Activated B cell treated with CpG ODN at 0.5 μM for 24 hours (primary cell): ENCODE measurements at regions not wholly inside any gene's neighbourhood (a gene's known extent, or its start where the extent isn't known, plus 50 kb on each side); places are given as distances from the start of the nearest gene placed in this dataset.

Experiments used
- ATAC-seq: fragments of 200-7000 bp; cut with Tn5 transposase; one replicate; pipeline ENCODE4 v1.10.0; 2021; ENCODE audit warnings: low read depth, mild to moderate bottlenecking, moderate library complexity
- CTCF ChIA-PET: fragments of 350-600 bp; sonication (Branson Sonifier 250); formaldehyde crosslinking; loops from one replicate; lab custom pipeline; 2021; ENCODE audit warnings: antibody characterized with exemption; lab: Charles Lee
- POLR2A ChIA-PET: fragments of 350-600 bp; sonication (Branson Sonifier 250); formaldehyde crosslinking; loops from one replicate; lab custom pipeline; 2021; ENCODE audit warnings: antibody characterized with exemption; lab: Charles Lee
- DNase-seq: peaks from one replicate; pipeline ENCODE4 v3.0.0; 2022
- H3K27ac Mint-ChIP-seq: one replicate; pipeline ENCODE4 v1.8.0; 2020; ENCODE audit warnings: mixed read lengths
- H3K27me3 Mint-ChIP-seq: one replicate; pipeline ENCODE4 v1.8.0; 2021; ENCODE audit warnings: mixed read lengths
- H3K36me3 Mint-ChIP-seq: one replicate; pipeline ENCODE4 v1.8.0; 2021; ENCODE audit warnings: low read depth, mixed read lengths
- H3K4me1 Mint-ChIP-seq: one replicate; pipeline ENCODE4 v1.8.0; 2021; ENCODE audit warnings: mixed read lengths
- H3K4me3 Mint-ChIP-seq: one replicate; pipeline ENCODE4 v1.8.0; 2020; ENCODE audit warnings: mild to moderate bottlenecking, mixed read lengths
- H3K9me3 Mint-ChIP-seq: one replicate; pipeline ENCODE4 v1.8.0; 2020; ENCODE audit warnings: mixed read lengths
- CTCF ChIP-seq: fragments of 200-600 bp; IDR thresholded peaks from one replicate; pipeline ENCODE4 v1.8.0; 2022; ENCODE audit warnings: antibody characterized with exemption, mild to moderate bottlenecking
- intact Hi-C: fragments of 100-400 bp; cut with micrococcal nuclease; formaldehyde crosslinking; loops from one replicate; pipeline ENCODE4 v1.15.1; 2024

- TF ChIP-seq CTCF = no peak
- Mint-ChIP-seq H3K27me3 (no peaks in the 10 kb centered on the region), H3K36me3 (no peaks in the 10 kb centered on the region), H3K4me1 (no peaks in the 10 kb centered on the region), H3K27ac (no peak overlapping the region), H3K9me3 (no peaks in the 10 kb centered on the region), H3K4me3 (no peak overlapping the region)
- intact Hi-C loops = no loop called here
- ChIA-PET POLR2A (no interaction called here), CTCF (no interaction called here)
- DNase-seq (no peak), ATAC-seq (no peak)
Measured at GRCh38 chr12:58812214-58812613, 108.1 kb downstream of the LRIG3 start.

- TF ChIP-seq CTCF = no peak
- ATAC-seq = no peak
- intact Hi-C loops = no loop called here
- ChIA-PET POLR2A (no interaction called here), CTCF (no interaction called here)
- no peak overlapping the region for H3K27ac Mint-ChIP-seq
- no peak overlapping the region for H3K4me3 Mint-ChIP-seq
- no peaks in the 10 kb centered on the region for H3K9me3 Mint-ChIP-seq
- H3K4me1 Mint-ChIP-seq = no peaks in the 10 kb centered on the region
- DNase-seq = no peak
- no peaks in the 10 kb centered on the region for H3K36me3 Mint-ChIP-seq
- no peaks in the 10 kb centered on the region for H3K27me3 Mint-ChIP-seq
Measured at GRCh38 chr12:58814036-58814435, 106.3 kb downstream of the LRIG3 start.

- no peaks in the 10 kb centered on the region for H3K36me3 Mint-ChIP-seq
- ChIA-PET CTCF (no interaction called here), POLR2A (no interaction called here)
- DNase-seq = no peak
- no peak overlapping the region for H3K4me3 Mint-ChIP-seq
- H3K4me1 Mint-ChIP-seq = no peaks in the 10 kb centered on the region
- TF ChIP-seq CTCF = no peak
- intact Hi-C loops = no loop called here
- ATAC-seq = no peak
- H3K27ac Mint-ChIP-seq = no peak overlapping the region
- no peaks in the 10 kb centered on the region for H3K9me3 Mint-ChIP-seq
- H3K27me3 Mint-ChIP-seq = no peaks in the 10 kb centered on the region
Measured at GRCh38 chr12:58815235-58815634, 105.1 kb downstream of the LRIG3 start.

GRCh38 chr12:58818546-58818945 is 101.8 kb downstream of the LRIG3 start:
- Mint-ChIP-seq H3K9me3 (no peaks in the 10 kb centered on the region), H3K27me3 (no peaks in the 10 kb centered on the region), H3K4me3 (no peak overlapping the region), H3K27ac (no peak overlapping the region), H3K4me1 (no peaks in the 10 kb centered on the region), H3K36me3 (no peaks in the 10 kb centered on the region)
- ChIA-PET POLR2A (no interaction called here), CTCF (no interaction called here)
- no peak for TF ChIP-seq CTCF
- intact Hi-C loops = no loop called here
- DNase-seq = no peak
- no peak for ATAC-seq

GRCh38 chr12:58819345-58819744 is 101.0 kb downstream of the LRIG3 start:
- ChIA-PET CTCF (no interaction called here), POLR2A (no interaction called here)
- no peaks in the 10 kb centered on the region for H3K9me3 Mint-ChIP-seq
- ATAC-seq = no peak
- DNase-seq = no peak
- H3K36me3 Mint-ChIP-seq = no peaks in the 10 kb centered on the region
- H3K4me1 Mint-ChIP-seq = no peaks in the 10 kb centered on the region
- no peaks in the 10 kb centered on the region for H3K27me3 Mint-ChIP-seq
- intact Hi-C loops = no loop called here
- H3K27ac Mint-ChIP-seq = no peak overlapping the region
- no peak for TF ChIP-seq CTCF
- no peak overlapping the region for H3K4me3 Mint-ChIP-seq
